ENCODE measurements at regions not wholly inside any gene's neighbourhood (a gene's known extent, or its start where the extent isn't known, plus 50 kb on each side); places are given as distances from the start of the nearest gene placed in this dataset.
A peak's percentile ranks its signal among the peaks of the same experiment; 100 is the strongest.

DNA sequence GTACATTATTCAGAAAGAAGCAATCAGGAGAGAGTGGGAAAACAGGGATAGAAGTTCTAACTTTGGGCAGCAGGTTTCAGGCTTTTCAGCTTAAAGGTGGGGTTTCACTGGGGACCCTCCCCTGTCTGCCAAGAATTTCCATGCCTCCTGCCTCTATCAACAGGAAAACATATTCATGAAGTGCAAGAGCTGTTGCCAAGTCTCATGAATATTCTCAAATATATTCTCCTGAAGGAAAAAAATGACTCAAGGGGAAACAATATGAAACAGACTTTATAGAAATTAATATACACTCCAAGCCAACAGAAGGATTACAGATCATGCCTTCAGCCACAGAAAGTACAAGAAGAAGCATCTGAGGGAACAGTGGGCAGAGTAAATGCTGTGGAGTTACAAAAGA lies 713.3 kb upstream of the ADAMTS5 start:
- no peak overlapping the region for H3K18ac ChIP-seq (ENCODE audit: low read depth in 1 of 2, low read length in 2 of 2)
- no peak overlapping the region for H4K8ac ChIP-seq (ENCODE audit: low read length)
- H3K27me3 ChIP-seq (ENCODE audit: control insufficient read depth in 1 of 2, insufficient read depth in 1 of 2, low read length in 2 of 2): no peaks in the 10 kb centered on the region
- no peak overlapping the region for H3K4me3 ChIP-seq (ENCODE audit: insufficient read depth in 1 of 2, low read depth in 1 of 2, low read length in 2 of 2)
- H3K4me2 ChIP-seq (ENCODE audit: low read length, poor library complexity, severe bottlenecking): no peak overlapping the region
- H2AFZ ChIP-seq (ENCODE audit: low read depth, low read length): no peak overlapping the region
- no peak overlapping the region for H4K91ac ChIP-seq (ENCODE audit: low read length)
- H2BK120ac ChIP-seq (ENCODE audit: low read depth, low read length): no peak overlapping the region
- H3K4ac ChIP-seq (ENCODE audit: low read depth in 1 of 2, low read length in 2 of 2): no peak overlapping the region
- no peaks in the 10 kb centered on the region for H3K36me3 ChIP-seq (ENCODE audit: control insufficient read depth in 1 of 2, insufficient read depth in 2 of 2, low read depth in 1 of 2, low read length in 2 of 2)
- no peaks in the 10 kb centered on the region for H3K4me1 ChIP-seq (ENCODE audit: control insufficient read depth, insufficient read depth, low read depth, low read length)
- no peak overlapping the region for H2BK5ac ChIP-seq (ENCODE audit: low read depth, low read length, poor library complexity, severe bottlenecking)
- no peak for DNase-seq
- H3K14ac ChIP-seq (ENCODE audit: low read length in 2 of 2): no peak overlapping the region
- H3K9ac ChIP-seq (ENCODE audit: low read length): no peak overlapping the region
- H2BK12ac ChIP-seq (ENCODE audit: low read length in 2 of 2): no peak overlapping the region
- no peaks in the 10 kb centered on the region for H3K79me1 ChIP-seq (replicated peaks; ENCODE audit: low read length, poor library complexity, severe bottlenecking)
- H3K27ac ChIP-seq (ENCODE audit: low read length, poor library complexity, severe bottlenecking): no peak overlapping the region
- no peak overlapping the region for H2BK15ac ChIP-seq (ENCODE audit: low read depth, poor library complexity, severe bottlenecking)
- no peaks in the 10 kb centered on the region for H3K9me3 ChIP-seq (ENCODE audit: control insufficient read depth, low read length)
- H3K23ac ChIP-seq (ENCODE audit: low read length in 2 of 2): no peak overlapping the region
- H2AK5ac ChIP-seq (ENCODE audit: low read length, severe bottlenecking): no peak overlapping the region

- Histone ChIP-seq H3K9me3 (ENCODE audit: control insufficient read depth, low read length) (no peaks in the 10 kb centered on the region), H4K91ac (ENCODE audit: low read length) (no peak overlapping the region), H3K4ac (ENCODE audit: low read depth in 1 of 2, low read length in 2 of 2) (no peak overlapping the region), H2AFZ (ENCODE audit: low read depth, low read length) (no peak overlapping the region), H3K23ac (ENCODE audit: low read length in 2 of 2) (no peak overlapping the region), H3K9ac (ENCODE audit: low read length) (no peak overlapping the region), H2BK12ac (ENCODE audit: low read length in 2 of 2) (no peak overlapping the region), H3K79me1 (replicated peaks; ENCODE audit: low read length, poor library complexity, severe bottlenecking) (no peaks in the 10 kb centered on the region), H3K4me2 (ENCODE audit: low read length, poor library complexity, severe bottlenecking) (no peak overlapping the region), H2AK5ac (ENCODE audit: low read length, severe bottlenecking) (no peak overlapping the region), H2BK120ac (ENCODE audit: low read depth, low read length) (no peak overlapping the region), H3K18ac (ENCODE audit: low read depth in 1 of 2, low read length in 2 of 2) (no peak overlapping the region), H2BK5ac (ENCODE audit: low read depth, low read length, poor library complexity, severe bottlenecking) (no peak overlapping the region), H2BK15ac (ENCODE audit: low read depth, poor library complexity, severe bottlenecking) (no peak overlapping the region), H3K36me3 (ENCODE audit: control insufficient read depth in 1 of 2, insufficient read depth in 2 of 2, low read depth in 1 of 2, low read length in 2 of 2) (no peaks in the 10 kb centered on the region), H3K4me1 (ENCODE audit: control insufficient read depth, insufficient read depth, low read depth, low read length) (no peaks in the 10 kb centered on the region), H3K27me3 (ENCODE audit: control insufficient read depth in 1 of 2, insufficient read depth in 1 of 2, low read length in 2 of 2) (no peaks in the 10 kb centered on the region), H4K8ac (ENCODE audit: low read length) (no peak overlapping the region), H3K4me3 (ENCODE audit: insufficient read depth in 1 of 2, low read depth in 1 of 2, low read length in 2 of 2) (no peak overlapping the region), H3K14ac (ENCODE audit: low read length in 2 of 2) (no peak overlapping the region), H3K27ac (ENCODE audit: low read length, poor library complexity, severe bottlenecking) (no peak overlapping the region)
- 83% methylated on average over 2 of the region's 2 CpGs for WGBS
- DNase-seq: no peak
These were observed 711.6 kb upstream of the ADAMTS5 start for GRCh38 chr21:27678511-27678910.

- Histone ChIP-seq H2BK12ac (ENCODE audit: low read length in 2 of 2) (no peak overlapping the region), H2AK5ac (ENCODE audit: low read length, severe bottlenecking) (no peak overlapping the region), H4K91ac (ENCODE audit: low read length) (no peak overlapping the region), H3K4me3 (ENCODE audit: insufficient read depth in 1 of 2, low read depth in 1 of 2, low read length in 2 of 2) (no peak overlapping the region), H3K4me2 (ENCODE audit: low read length, poor library complexity, severe bottlenecking) (no peak overlapping the region), H4K8ac (ENCODE audit: low read length) (no peak overlapping the region), H3K9me3 (ENCODE audit: control insufficient read depth, low read length) (no peaks in the 10 kb centered on the region), H3K23ac (ENCODE audit: low read length in 2 of 2) (no peak overlapping the region), H3K18ac (ENCODE audit: low read depth in 1 of 2, low read length in 2 of 2) (no peak overlapping the region), H3K27ac (ENCODE audit: low read length, poor library complexity, severe bottlenecking) (no peak overlapping the region), H2BK15ac (ENCODE audit: low read depth, poor library complexity, severe bottlenecking) (no peak overlapping the region), H3K9ac (ENCODE audit: low read length) (no peak overlapping the region), H2BK120ac (ENCODE audit: low read depth, low read length) (no peak overlapping the region), H3K79me1 (replicated peaks; ENCODE audit: low read length, poor library complexity, severe bottlenecking) (no peaks in the 10 kb centered on the region), H3K4ac (ENCODE audit: low read depth in 1 of 2, low read length in 2 of 2) (no peak overlapping the region), H2AFZ (ENCODE audit: low read depth, low read length) (no peak overlapping the region), H2BK5ac (ENCODE audit: low read depth, low read length, poor library complexity, severe bottlenecking) (no peak overlapping the region), H3K4me1 (ENCODE audit: control insufficient read depth, insufficient read depth, low read depth, low read length) (no peaks in the 10 kb centered on the region), H3K14ac (ENCODE audit: low read length in 2 of 2) (no peak overlapping the region), H3K36me3 (ENCODE audit: control insufficient read depth in 1 of 2, insufficient read depth in 2 of 2, low read depth in 1 of 2, low read length in 2 of 2) (no peaks in the 10 kb centered on the region), H3K27me3 (ENCODE audit: control insufficient read depth in 1 of 2, insufficient read depth in 1 of 2, low read length in 2 of 2) (no peaks in the 10 kb centered on the region)
- no peak for DNase-seq
- 42% methylated on average over 1 of the region's 2 CpGs for WGBS
These were observed 710.7 kb upstream of the ADAMTS5 start for GRCh38 chr21:27677546-27677945.

GRCh38 chr21:27675306-27675705 lies 708.4 kb upstream of the ADAMTS5 start:
- Histone ChIP-seq H3K4me2 (ENCODE audit: low read length, poor library complexity, severe bottlenecking) (no peak overlapping the region), H2BK5ac (ENCODE audit: low read depth, low read length, poor library complexity, severe bottlenecking) (no peak overlapping the region), H2AFZ (ENCODE audit: low read depth, low read length) (no peak overlapping the region), H4K91ac (ENCODE audit: low read length) (no peak overlapping the region), H3K4me3 (ENCODE audit: insufficient read depth in 1 of 2, low read depth in 1 of 2, low read length in 2 of 2) (no peak overlapping the region), H3K36me3 (ENCODE audit: control insufficient read depth in 1 of 2, insufficient read depth in 2 of 2, low read depth in 1 of 2, low read length in 2 of 2) (no peaks in the 10 kb centered on the region), H3K4me1 (ENCODE audit: control insufficient read depth, insufficient read depth, low read depth, low read length) (no peaks in the 10 kb centered on the region), H3K27me3 (ENCODE audit: control insufficient read depth in 1 of 2, insufficient read depth in 1 of 2, low read length in 2 of 2) (no peaks in the 10 kb centered on the region), H3K27ac (ENCODE audit: low read length, poor library complexity, severe bottlenecking) (no peak overlapping the region), H3K79me1 (replicated peaks; ENCODE audit: low read length, poor library complexity, severe bottlenecking) (no peaks in the 10 kb centered on the region), H3K4ac (ENCODE audit: low read depth in 1 of 2, low read length in 2 of 2) (no peak overlapping the region), H3K9me3 (ENCODE audit: control insufficient read depth, low read length) (no peaks in the 10 kb centered on the region), H2BK12ac (ENCODE audit: low read length in 2 of 2) (no peak overlapping the region), H2BK15ac (ENCODE audit: low read depth, poor library complexity, severe bottlenecking) (no peak overlapping the region), H4K8ac (ENCODE audit: low read length) (no peak overlapping the region), H3K9ac (ENCODE audit: low read length) (peak overlapping the region; percentile 80), H3K23ac (ENCODE audit: low read length in 2 of 2) (no peak overlapping the region), H2AK5ac (ENCODE audit: low read length, severe bottlenecking) (no peak overlapping the region), H3K18ac (ENCODE audit: low read depth in 1 of 2, low read length in 2 of 2) (no peak overlapping the region), H3K14ac (ENCODE audit: low read length in 2 of 2) (no peak overlapping the region), H2BK120ac (ENCODE audit: low read depth, low read length) (no peak overlapping the region)
- WGBS: 100% methylated on average over 3 of the region's 4 CpGs
- no peak for DNase-seq
